AG09309 (cell line): ENCODE measurements at regions not wholly inside any gene's neighbourhood (a gene's known extent, or its start where the extent isn't known, plus 50 kb on each side); places are given as distances from the start of the nearest gene placed in this dataset.

Experiments
- DNase-seq: peaks from one replicate; pipeline ENCODE4 v3.0.0-alpha.2; 2010; ENCODE audit warnings: low read depth
- H3K4me3 ChIP-seq: 2 replicates; pipeline ENCODE4 v1.5.1; 2011; ENCODE audit warnings: mild to moderate bottlenecking, low read depth, low read length, moderate library complexity; ENCODE audit not compliant: control insufficient read depth
- CTCF ChIP-seq: IDR thresholded peaks from 2 replicates; pipeline ENCODE4 v1.5.1; 2011; ENCODE audit warnings: mild to moderate bottlenecking, low read depth, low read length, inconsistent platforms; ENCODE audit not compliant: insufficient read depth, control insufficient read depth; ENCODE audit errors: missing control alignments

DNA sequence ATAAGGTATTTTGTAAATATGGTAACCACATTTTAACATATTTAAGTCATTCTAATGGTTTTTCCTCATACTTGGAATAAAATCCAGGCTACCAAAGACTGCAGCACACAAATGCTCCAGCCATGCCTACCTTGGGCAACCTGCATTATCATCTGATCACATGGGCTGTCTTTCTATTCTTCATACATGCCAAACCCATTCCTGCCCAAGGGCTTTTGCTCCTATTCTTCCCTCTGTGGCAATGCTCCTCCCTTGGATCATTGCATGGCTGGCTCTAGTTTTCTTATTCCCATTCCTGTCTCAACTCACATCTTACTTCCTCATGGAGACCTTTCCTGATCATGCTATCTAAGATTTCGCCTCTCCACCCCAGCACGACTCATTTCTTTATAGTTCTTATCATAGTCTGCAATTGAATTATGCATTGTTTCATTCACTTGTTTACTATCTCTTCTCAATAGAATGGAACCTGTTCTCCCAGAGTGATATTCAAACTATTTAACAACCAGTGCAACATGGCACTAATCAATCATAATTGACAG lies 54.9 kb upstream of the C5orf46 start:
- no peak for DNase-seq
- no peak overlapping the region for H3K4me3 ChIP-seq
- no peak for TF ChIP-seq CTCF

DNA sequence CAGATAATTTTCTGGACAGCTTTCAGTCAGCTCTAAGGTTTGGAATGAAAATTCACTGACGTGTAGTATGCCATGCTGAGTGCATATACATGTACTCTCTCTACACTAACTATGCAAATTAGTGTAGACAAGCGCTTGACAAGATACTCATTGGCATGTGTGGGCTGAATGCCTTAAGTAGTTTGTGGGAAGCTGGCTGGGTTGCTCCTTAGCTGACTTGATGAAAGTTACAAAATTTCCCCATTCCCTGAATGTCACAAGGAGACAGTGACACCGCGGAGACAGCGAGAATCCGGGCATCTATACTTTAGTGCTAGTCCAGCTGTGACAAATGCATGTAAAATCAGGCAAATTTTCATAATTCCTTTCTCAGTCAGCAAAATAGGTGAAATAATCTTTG lies 51.6 kb upstream of the C5orf46 start:
- no peak for DNase-seq
- TF ChIP-seq CTCF: no peak
- no peak overlapping the region for H3K4me3 ChIP-seq

DNA sequence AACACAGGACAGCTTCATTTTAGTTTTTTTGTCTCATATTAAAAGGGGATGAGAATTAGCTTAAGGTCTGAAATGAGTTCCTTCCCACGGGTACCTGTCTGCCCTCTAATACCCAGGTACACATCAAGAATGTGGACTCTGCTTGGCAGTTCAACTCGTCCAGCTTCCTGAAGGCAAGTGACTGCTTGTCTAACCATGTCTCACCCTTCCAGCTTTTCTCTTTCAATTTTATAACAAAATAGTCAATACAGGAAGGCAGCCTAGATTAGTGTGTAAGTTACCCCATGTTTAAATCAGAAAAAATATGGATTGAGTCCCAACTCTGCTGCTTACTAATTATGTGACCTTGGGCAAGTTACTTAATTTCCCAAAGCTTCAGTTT lies 50.5 kb upstream of the C5orf46 start:
- TF ChIP-seq CTCF: no peak
- DNase-seq: no peak
- no peak overlapping the region for H3K4me3 ChIP-seq

- H3K4me3 ChIP-seq: no peak overlapping the region
- TF ChIP-seq CTCF: no peak
- DNase-seq: no peak
Measured at GRCh38 chr5:147956064-147956841, 49.9 kb upstream of the C5orf46 start.
